Activated B cell treated with CpG ODN at 0.5 μM for 24 hours (primary cell): ENCODE measurements at regions not wholly inside any gene's neighbourhood (a gene's known extent, or its start where the extent isn't known, plus 50 kb on each side); places are given as distances from the start of the nearest gene placed in this dataset.

Experiments used
- ATAC-seq: fragments of 200-7000 bp; cut with Tn5 transposase; one replicate; pipeline ENCODE4 v1.10.0; 2021; ENCODE audit warnings: low read depth, mild to moderate bottlenecking, moderate library complexity
- CTCF ChIA-PET: fragments of 350-600 bp; sonication (Branson Sonifier 250); formaldehyde crosslinking; loops from one replicate; lab custom pipeline; 2021; ENCODE audit warnings: antibody characterized with exemption; lab: Charles Lee
- POLR2A ChIA-PET: fragments of 350-600 bp; sonication (Branson Sonifier 250); formaldehyde crosslinking; loops from one replicate; lab custom pipeline; 2021; ENCODE audit warnings: antibody characterized with exemption; lab: Charles Lee
- DNase-seq: peaks from one replicate; pipeline ENCODE4 v3.0.0; 2022
- H3K27ac Mint-ChIP-seq: one replicate; pipeline ENCODE4 v1.8.0; 2020; ENCODE audit warnings: mixed read lengths
- H3K27me3 Mint-ChIP-seq: one replicate; pipeline ENCODE4 v1.8.0; 2021; ENCODE audit warnings: mixed read lengths
- H3K36me3 Mint-ChIP-seq: one replicate; pipeline ENCODE4 v1.8.0; 2021; ENCODE audit warnings: low read depth, mixed read lengths
- H3K4me1 Mint-ChIP-seq: one replicate; pipeline ENCODE4 v1.8.0; 2021; ENCODE audit warnings: mixed read lengths
- H3K4me3 Mint-ChIP-seq: one replicate; pipeline ENCODE4 v1.8.0; 2020; ENCODE audit warnings: mild to moderate bottlenecking, mixed read lengths
- H3K9me3 Mint-ChIP-seq: one replicate; pipeline ENCODE4 v1.8.0; 2020; ENCODE audit warnings: mixed read lengths
- CTCF ChIP-seq: fragments of 200-600 bp; IDR thresholded peaks from one replicate; pipeline ENCODE4 v1.8.0; 2022; ENCODE audit warnings: antibody characterized with exemption, mild to moderate bottlenecking
- intact Hi-C: fragments of 100-400 bp; cut with micrococcal nuclease; formaldehyde crosslinking; loops from one replicate; pipeline ENCODE4 v1.15.1; 2024

DNA sequence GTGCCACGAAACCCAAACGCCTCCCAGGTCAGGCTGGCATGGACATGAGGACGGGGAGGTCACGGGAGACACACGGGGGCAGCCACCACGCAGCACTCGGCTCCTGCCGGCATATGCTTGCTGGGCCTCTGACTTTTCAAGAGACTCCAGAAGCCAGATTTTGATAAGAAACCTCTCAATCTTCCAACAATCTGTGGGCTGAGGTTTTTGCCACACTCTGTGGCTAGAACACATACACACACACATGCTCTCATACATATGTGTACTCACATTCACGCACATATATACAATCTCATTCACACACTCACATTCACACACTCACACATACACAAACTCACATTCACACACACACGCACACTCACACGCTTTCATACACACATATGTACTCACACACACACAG lies 86.7 kb upstream of the LINGO1 start:
- POLR2A ChIA-PET: no interaction called here
- no peaks in the 10 kb centered on the region for H3K36me3 Mint-ChIP-seq
- peaks cover 11% of the 10 kb centered on the region for H3K27me3 Mint-ChIP-seq
- ATAC-seq (no peak), DNase-seq (no peak)
- CTCF ChIA-PET: no interaction called here
- no peak for TF ChIP-seq CTCF
- H3K9me3 Mint-ChIP-seq: no peaks in the 10 kb centered on the region
- H3K4me1 Mint-ChIP-seq: no peaks in the 10 kb centered on the region
- intact Hi-C loops: no loop called here
- H3K4me3 Mint-ChIP-seq: no peak overlapping the region
- no peak overlapping the region for H3K27ac Mint-ChIP-seq

DNA sequence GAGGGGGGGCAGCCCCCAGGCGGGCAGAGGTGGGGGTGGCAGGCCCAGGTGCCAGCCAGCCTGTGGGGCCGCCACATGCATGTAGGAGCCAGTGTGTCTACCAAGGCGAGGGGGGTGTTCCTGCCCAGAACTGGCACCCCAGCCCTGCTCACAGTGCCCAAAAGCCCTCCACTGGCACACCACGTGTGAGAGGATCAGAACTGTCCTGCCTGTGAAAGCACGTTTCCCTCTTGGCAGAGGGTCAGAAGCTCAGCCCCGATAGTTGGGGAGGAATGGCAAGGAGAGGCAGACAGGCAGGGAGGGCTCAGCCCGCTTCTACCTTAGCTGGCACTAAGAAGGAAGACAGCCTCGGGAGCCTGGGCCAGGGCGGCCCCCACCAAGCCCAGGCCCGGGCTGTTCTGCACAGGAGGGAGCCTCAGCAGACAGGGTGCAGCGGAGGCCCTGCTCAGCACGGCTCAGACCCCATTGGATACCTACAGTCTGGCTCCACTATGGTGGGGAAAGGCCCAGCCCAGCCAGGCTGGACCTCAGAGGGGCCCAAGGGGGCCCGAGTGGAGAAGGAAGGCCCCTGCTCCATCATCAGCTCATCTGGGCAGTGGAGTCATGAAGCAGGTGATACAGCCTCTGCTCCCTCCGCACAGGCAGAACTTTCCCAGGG lies 84.8 kb upstream of the LINGO1 start:
- intact Hi-C loops: no loop called here
- H3K9me3 Mint-ChIP-seq: no peaks in the 10 kb centered on the region
- DNase-seq: no peak
- H3K4me1 Mint-ChIP-seq: no peaks in the 10 kb centered on the region
- TF ChIP-seq CTCF: no peak
- CTCF ChIA-PET: no interaction called here
- ATAC-seq: no peak
- no peak overlapping the region for H3K27ac Mint-ChIP-seq
- POLR2A ChIA-PET: no interaction called here
- no peak overlapping the region for H3K4me3 Mint-ChIP-seq
- H3K27me3 Mint-ChIP-seq: peaks cover 8% of the 10 kb centered on the region
- no peaks in the 10 kb centered on the region for H3K36me3 Mint-ChIP-seq

GRCh38 chr15:77716632-77717332 lies 84.1 kb upstream of the LINGO1 start:
- Mint-ChIP-seq H3K4me3 (no peak overlapping the region), H3K4me1 (no peaks in the 10 kb centered on the region), H3K9me3 (no peaks in the 10 kb centered on the region), H3K36me3 (no peaks in the 10 kb centered on the region), H3K27ac (no peak overlapping the region), H3K27me3 (peaks cover 8% of the 10 kb centered on the region)
- ATAC-seq: no peak
- POLR2A ChIA-PET: no interaction called here
- no peak for TF ChIP-seq CTCF
- intact Hi-C loops: no loop called here
- DNase-seq: no peak
- CTCF ChIA-PET: no interaction called here

GRCh38 chr15:77715860-77716259 lies 83.1 kb upstream of the LINGO1 start:
- no peaks in the 10 kb centered on the region for H3K36me3 Mint-ChIP-seq
- CTCF ChIA-PET: no interaction called here
- no peaks in the 10 kb centered on the region for H3K4me1 Mint-ChIP-seq
- H3K4me3 Mint-ChIP-seq: no peak overlapping the region
- no peak overlapping the region for H3K27ac Mint-ChIP-seq
- POLR2A ChIA-PET: no interaction called here
- DNase-seq: no peak
- TF ChIP-seq CTCF: no peak
- H3K9me3 Mint-ChIP-seq: no peaks in the 10 kb centered on the region
- H3K27me3 Mint-ChIP-seq: peaks cover 8% of the 10 kb centered on the region
- ATAC-seq: no peak
- intact Hi-C loops: no loop called here

- CTCF ChIA-PET: no interaction called here
- no peak overlapping the region for H3K4me3 Mint-ChIP-seq
- H3K9me3 Mint-ChIP-seq: no peaks in the 10 kb centered on the region
- no peaks in the 10 kb centered on the region for H3K36me3 Mint-ChIP-seq
- no peak for TF ChIP-seq CTCF
- ATAC-seq: no peak
- POLR2A ChIA-PET: no interaction called here
- H3K4me1 Mint-ChIP-seq: no peaks in the 10 kb centered on the region
- H3K27me3 Mint-ChIP-seq: peaks cover 8% of the 10 kb centered on the region
- no peak overlapping the region for H3K27ac Mint-ChIP-seq
- intact Hi-C loops: no loop called here
- DNase-seq: no peak
Measured at GRCh38 chr15:77715051-77715450, 82.3 kb upstream of the LINGO1 start.
